B cell (primary cell): ENCODE measurements at regions not wholly inside any gene's neighbourhood (a gene's known extent, or its start where the extent isn't known, plus 50 kb on each side); places are given as distances from the start of the nearest gene placed in this dataset.

Experiments used
- CTCF ChIP-seq: fragments of 200-600 bp; IDR thresholded peaks from one replicate; pipeline ENCODE4 v1.8.0; 2022; ENCODE audit warnings: antibody characterized with exemption, mild to moderate bottlenecking
- EZH2 ChIP-seq: IDR thresholded peaks from 2 replicates; pipeline ENCODE4 v1.6.1; 2012; ENCODE audit warnings: borderline replicate concordance, low read depth, mild to moderate bottlenecking, moderate library complexity, low read length; ENCODE audit not compliant: insufficient read depth, poor library complexity, severe bottlenecking

- TF ChIP-seq CTCF (no peak), EZH2 (no peak)
Measured at GRCh38 chr7:123367484-123368122, 166.8 kb downstream of the IQUB start.
